NB4 (cell line): ENCODE measurements at regions not wholly inside any gene's neighbourhood (a gene's known extent, or its start where the extent isn't known, plus 50 kb on each side); places are given as distances from the start of the nearest gene placed in this dataset.

Source experiments
- DNase-seq: peaks from one replicate; pipeline ENCODE4 v3.0.0; 2010; ENCODE audit warnings: low read depth
- H3K4me3 ChIP-seq: one replicate; pipeline ENCODE4 v1.5.1; 2011; ENCODE audit warnings: mild to moderate bottlenecking, low read depth, low read length, moderate library complexity
- MYC ChIP-seq: IDR thresholded peaks from 2 replicates; pipeline ENCODE4 v1.6.1; 2011; ENCODE audit warnings: low read depth, low read length
- POLR2A ChIP-seq: IDR thresholded peaks from 2 replicates; pipeline ENCODE4 v1.6.1; 2011; ENCODE audit warnings: mild to moderate bottlenecking; ENCODE audit not compliant: insufficient read length; ENCODE audit errors: extremely low read depth
- TF ChIP-seq, protein P1 (sequence below): IDR thresholded peaks from 2 replicates; pipeline ENCODE4 v1.6.1; 2011; ENCODE audit warnings: low read depth, low read length
- TF ChIP-seq, protein P2 (sequence below): IDR thresholded peaks from one replicate; pipeline ENCODE4 v1.5.1; 2012; ENCODE audit warnings: low read depth, low read length

DNA sequence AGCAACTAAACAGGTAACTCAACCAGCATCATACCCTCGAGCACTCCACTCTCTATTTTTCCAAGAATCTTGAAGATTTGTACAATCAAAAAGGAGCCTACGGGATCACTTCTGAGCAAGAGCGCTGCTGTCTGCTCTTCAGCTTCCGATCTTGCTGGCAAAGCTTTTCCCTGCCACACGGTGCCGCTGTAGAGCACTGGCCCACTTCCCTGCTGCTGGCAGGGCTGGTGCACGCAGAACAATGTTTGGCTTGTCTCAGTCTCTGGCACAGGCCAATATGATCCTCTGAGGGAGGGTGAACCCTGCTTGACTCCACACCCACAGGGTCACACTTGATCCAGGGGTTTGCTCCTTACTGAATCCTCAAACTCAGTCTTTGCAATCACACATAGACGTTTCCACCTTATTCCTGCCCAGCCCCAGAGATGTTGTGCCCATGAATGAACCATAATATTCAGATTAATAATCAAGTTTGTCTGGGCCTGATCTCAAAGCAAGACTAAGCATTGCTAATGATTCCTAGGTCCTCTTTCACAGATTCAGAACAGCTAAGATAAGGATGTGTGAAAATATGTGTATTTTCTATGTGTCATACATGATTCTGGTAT lies 536.6 kb downstream of the SOX6 start:
- DNase-seq: peak; percentile 49
- TF ChIP-seq MYC: no peak
- TF ChIP-seq, protein P1, sequence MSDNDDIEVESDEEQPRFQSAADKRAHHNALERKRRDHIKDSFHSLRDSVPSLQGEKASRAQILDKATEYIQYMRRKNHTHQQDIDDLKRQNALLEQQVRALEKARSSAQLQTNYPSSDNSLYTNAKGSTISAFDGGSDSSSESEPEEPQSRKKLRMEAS: no peak
- TF ChIP-seq, protein P2, sequence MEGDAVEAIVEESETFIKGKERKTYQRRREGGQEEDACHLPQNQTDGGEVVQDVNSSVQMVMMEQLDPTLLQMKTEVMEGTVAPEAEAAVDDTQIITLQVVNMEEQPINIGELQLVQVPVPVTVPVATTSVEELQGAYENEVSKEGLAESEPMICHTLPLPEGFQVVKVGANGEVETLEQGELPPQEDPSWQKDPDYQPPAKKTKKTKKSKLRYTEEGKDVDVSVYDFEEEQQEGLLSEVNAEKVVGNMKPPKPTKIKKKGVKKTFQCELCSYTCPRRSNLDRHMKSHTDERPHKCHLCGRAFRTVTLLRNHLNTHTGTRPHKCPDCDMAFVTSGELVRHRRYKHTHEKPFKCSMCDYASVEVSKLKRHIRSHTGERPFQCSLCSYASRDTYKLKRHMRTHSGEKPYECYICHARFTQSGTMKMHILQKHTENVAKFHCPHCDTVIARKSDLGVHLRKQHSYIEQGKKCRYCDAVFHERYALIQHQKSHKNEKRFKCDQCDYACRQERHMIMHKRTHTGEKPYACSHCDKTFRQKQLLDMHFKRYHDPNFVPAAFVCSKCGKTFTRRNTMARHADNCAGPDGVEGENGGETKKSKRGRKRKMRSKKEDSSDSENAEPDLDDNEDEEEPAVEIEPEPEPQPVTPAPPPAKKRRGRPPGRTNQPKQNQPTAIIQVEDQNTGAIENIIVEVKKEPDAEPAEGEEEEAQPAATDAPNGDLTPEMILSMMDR: peak; percentile 94
- no peak overlapping the region for H3K4me3 ChIP-seq

DNA sequence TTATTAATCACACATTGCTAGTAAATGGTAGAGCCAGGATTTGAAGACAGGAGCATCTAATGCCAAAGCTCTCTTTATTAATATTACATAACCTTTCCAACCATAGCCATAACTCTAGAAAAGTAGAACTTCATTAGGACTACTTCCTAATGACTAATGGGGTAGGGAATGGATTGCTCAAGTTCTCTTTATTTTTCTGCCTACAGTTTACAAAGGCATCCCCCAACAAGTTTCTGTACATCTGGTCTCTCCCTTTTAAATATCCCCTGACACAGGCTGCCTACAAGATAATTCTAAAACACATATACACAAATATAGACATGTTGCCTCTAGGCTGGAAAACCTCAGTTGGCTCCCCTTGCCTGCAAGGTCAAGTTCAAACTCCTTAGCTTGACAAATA lies 534.9 kb downstream of the SOX6 start:
- H3K4me3 ChIP-seq: no peak overlapping the region
- TF ChIP-seq, protein P2: no peak
- TF ChIP-seq, protein P1: no peak
- no peak for TF ChIP-seq POLR2A
- no peak for TF ChIP-seq MYC
- no peak for DNase-seq

DNA sequence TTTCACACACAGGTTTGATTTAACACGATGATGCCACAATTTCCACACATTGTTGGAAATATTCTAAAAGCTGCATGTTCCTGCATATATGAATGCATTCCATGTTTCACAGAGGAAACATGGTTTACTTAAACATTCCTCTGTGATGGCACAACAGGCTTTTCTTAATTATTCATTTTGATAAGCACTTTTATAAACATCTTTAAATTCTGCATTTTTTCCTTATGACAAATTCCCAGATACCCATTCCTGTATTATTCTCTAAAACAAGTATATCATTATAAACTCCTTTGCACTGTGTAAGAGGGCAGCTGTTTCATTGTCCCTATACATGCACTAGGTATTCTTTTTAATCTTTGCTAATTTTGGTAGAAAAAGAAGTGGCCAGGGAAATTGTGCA lies 532.3 kb downstream of the SOX6 start:
- H3K4me3 ChIP-seq: no peak overlapping the region
- no peak for DNase-seq
- TF ChIP-seq MYC: no peak
- TF ChIP-seq POLR2A: no peak
- TF ChIP-seq, protein P1: no peak
- TF ChIP-seq, protein P2: no peak

DNA sequence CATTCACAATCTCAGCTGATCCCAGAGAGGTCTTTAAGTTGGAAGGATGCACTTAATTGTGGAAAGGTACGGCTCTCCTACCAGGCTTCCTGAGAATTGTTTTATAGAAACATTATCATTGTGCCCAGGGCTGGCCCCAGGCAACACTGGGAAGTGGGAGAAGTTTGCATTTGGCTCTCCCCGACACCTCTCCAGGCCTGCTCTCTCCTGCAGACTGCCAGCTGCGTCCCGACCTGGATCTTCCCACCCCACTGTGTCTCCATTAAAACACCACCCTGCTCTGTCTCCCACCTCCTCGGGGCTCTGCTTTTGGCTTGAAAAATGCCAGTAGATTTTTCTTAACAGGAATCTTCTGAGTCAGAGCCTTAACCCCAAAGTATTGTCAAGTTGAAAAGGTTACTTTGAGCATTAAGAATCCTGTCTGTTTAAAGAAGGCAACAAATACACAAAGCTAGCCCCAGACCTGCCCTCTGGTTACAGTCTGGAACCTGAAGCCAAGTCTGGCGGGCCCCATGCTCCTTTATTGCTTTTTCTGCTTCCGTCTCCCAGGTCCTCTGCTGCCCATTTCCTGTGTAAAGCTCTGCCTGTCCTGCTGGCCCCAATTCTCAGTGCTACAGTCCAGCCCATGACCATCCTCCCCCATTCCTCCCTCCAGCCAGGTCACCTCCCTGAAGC lies 530.2 kb downstream of the SOX6 start:
- TF ChIP-seq, protein P2: no peak
- DNase-seq: no peak
- no peak overlapping the region for H3K4me3 ChIP-seq

GRCh38 chr11:15826826-15827225 lies 529.5 kb downstream of the SOX6 start:
- no peak overlapping the region for H3K4me3 ChIP-seq
- peak; percentile 37 for DNase-seq
- TF ChIP-seq MYC (no peak), POLR2A (no peak)
- TF ChIP-seq, protein P2: peak; percentile 58
- TF ChIP-seq, protein P1: no peak
